ENCODE measurements at regions not wholly inside any gene's neighbourhood (a gene's known extent, or its start where the extent isn't known, plus 50 kb on each side); places are given as distances from the start of the nearest gene placed in this dataset.

DNA sequence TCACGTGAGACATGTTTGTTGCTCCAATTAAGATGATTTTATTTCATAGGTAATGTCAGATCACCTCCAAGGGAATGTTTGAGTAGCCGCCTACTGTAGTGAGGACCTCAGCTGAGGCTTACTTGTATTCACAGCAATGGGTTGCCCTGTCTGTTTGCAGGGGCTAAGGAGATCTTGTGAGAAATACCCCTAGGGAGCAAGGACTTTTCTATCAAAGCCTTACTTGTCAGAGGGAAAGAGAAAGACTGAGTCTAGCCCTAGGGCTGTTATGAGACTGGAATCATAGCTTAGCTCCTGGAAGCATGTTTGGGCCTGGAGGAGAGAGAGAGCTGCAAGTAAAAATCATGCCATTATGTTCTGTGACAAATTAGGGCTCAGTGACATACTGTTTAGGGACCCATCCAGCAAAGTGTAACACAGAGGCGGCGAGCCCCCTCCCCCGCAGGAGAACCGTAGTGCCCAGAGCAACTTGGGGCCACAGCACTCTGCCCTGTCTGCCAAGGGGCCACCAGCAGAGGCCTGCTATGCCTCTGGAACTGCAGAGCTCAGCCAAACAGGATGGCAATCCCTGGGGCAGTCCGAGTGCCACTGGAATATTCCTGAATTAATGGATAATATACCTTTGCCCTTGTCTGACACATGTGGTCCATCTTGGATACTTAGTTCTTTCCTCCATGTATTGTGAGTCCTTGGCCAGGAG, 178.8 kb downstream of the DACT1 start:
- H3K4me2 ChIP-seq (ENCODE audit: low read length), result no peak overlapping the region

DNA sequence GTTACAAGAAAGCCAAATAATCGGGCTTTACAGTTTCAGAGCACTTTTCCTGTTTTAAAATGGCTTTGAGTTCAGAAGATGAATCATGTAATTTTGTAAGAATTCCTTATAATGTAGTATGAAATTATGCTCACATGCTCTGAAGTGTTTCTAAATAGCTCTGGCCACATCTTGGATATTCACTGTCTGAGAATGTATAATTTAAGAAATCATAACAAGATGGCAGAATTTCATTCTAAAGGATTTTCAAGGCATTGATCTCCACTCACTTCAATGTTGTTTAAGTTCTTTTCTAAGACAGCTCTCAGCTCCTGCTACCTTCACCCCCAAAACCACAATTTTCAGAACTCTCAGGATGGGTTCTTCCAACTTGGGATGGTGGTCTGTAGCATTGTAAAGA, 180.1 kb downstream of the DACT1 start:
- no peaks in the 10 kb centered on the region for H4K20me1 ChIP-seq (ENCODE audit: control insufficient read depth, insufficient read depth, low read depth, low read length)
- no peaks in the 10 kb centered on the region for H3K9me2 ChIP-seq (replicated peaks; ENCODE audit: control insufficient read depth, low read length)
- H3F3A ChIP-seq (ENCODE audit: control insufficient read depth, insufficient read depth), result no peaks in the 10 kb centered on the region
- H3K79me2 ChIP-seq (ENCODE audit: control insufficient read depth, low read length), result no peaks in the 10 kb centered on the region
- no peak overlapping the region for H3K4me2 ChIP-seq (ENCODE audit: low read length)
- no peaks in the 10 kb centered on the region for H3K9me3 ChIP-seq (ENCODE audit: control insufficient read depth, insufficient read depth, low read length)
- no peaks in the 10 kb centered on the region for H3K36me3 ChIP-seq (ENCODE audit: control insufficient read depth, low read length)
- TF ChIP-seq EZH2phosphoT487 (IDR thresholded peaks at IDR 0.05; ENCODE audit: borderline replicate concordance, low read length), result no peak
- TF ChIP-seq, protein P1, sequence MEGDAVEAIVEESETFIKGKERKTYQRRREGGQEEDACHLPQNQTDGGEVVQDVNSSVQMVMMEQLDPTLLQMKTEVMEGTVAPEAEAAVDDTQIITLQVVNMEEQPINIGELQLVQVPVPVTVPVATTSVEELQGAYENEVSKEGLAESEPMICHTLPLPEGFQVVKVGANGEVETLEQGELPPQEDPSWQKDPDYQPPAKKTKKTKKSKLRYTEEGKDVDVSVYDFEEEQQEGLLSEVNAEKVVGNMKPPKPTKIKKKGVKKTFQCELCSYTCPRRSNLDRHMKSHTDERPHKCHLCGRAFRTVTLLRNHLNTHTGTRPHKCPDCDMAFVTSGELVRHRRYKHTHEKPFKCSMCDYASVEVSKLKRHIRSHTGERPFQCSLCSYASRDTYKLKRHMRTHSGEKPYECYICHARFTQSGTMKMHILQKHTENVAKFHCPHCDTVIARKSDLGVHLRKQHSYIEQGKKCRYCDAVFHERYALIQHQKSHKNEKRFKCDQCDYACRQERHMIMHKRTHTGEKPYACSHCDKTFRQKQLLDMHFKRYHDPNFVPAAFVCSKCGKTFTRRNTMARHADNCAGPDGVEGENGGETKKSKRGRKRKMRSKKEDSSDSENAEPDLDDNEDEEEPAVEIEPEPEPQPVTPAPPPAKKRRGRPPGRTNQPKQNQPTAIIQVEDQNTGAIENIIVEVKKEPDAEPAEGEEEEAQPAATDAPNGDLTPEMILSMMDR (IDR thresholded peaks at IDR 0.05; ENCODE audit: low read depth, low read length, poor library complexity, severe bottlenecking), result no peak
- H3K4me3 ChIP-seq (ENCODE audit: low read length), result no peak overlapping the region
- no peaks in the 10 kb centered on the region for H3K4me1 ChIP-seq (ENCODE audit: control insufficient read depth, low read length)
- H3K27me3 ChIP-seq (ENCODE audit: control insufficient read depth, low read length), result no peaks in the 10 kb centered on the region
- no peak overlapping the region for H3K27ac ChIP-seq (ENCODE audit: low read depth, low read length)

More for the DNA sequence above, 178.8 kb downstream of the DACT1 start:
- no peaks in the 10 kb centered on the region for H3K36me3 ChIP-seq (ENCODE audit: control insufficient read depth, low read length)
- no peaks in the 10 kb centered on the region for H3K4me1 ChIP-seq (ENCODE audit: control insufficient read depth, low read length)
- H3K9me2 ChIP-seq (replicated peaks; ENCODE audit: control insufficient read depth, low read length), result no peaks in the 10 kb centered on the region
- H3K79me2 ChIP-seq (ENCODE audit: control insufficient read depth, low read length), result no peaks in the 10 kb centered on the region
- H4K20me1 ChIP-seq (ENCODE audit: control insufficient read depth, insufficient read depth, low read depth, low read length), result no peaks in the 10 kb centered on the region
- no peaks in the 10 kb centered on the region for H3K9me3 ChIP-seq (ENCODE audit: control insufficient read depth, insufficient read depth, low read length)
- H3K27me3 ChIP-seq (ENCODE audit: control insufficient read depth, low read length), result no peaks in the 10 kb centered on the region
- H3F3A ChIP-seq (ENCODE audit: control insufficient read depth, insufficient read depth), result no peaks in the 10 kb centered on the region
- H3K27ac ChIP-seq (ENCODE audit: low read depth, low read length), result no peak overlapping the region
- H3K4me3 ChIP-seq (ENCODE audit: low read length), result no peak overlapping the region
- no peak for TF ChIP-seq EZH2phosphoT487 (IDR thresholded peaks at IDR 0.05; ENCODE audit: borderline replicate concordance, low read length)
- TF ChIP-seq, protein P1 (IDR thresholded peaks at IDR 0.05; ENCODE audit: low read depth, low read length, poor library complexity, severe bottlenecking), result no peak

DNA sequence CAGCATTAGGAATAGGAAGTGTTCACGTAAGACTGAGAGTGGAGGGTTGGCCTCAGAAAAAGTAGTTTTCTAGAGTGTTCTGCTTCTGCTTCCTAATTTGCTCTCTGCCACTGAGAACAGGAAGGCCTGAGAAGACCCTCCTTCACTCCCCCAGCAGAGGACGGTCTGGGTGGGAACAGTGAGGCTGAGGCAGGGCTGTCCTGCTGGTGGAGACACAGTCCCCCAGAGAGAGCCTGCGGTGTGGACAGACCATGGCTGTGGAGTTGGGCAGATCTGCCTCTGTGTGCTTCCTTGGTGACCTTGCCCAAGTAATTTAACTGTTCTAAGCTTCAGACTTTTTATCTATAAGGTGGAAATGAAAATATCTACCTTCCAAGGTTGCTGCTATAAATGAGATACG, 182.3 kb downstream of the DACT1 start:
- no peaks in the 10 kb centered on the region for H3K4me1 ChIP-seq (ENCODE audit: control insufficient read depth, low read length)
- H3K27ac ChIP-seq (ENCODE audit: low read depth, low read length), result no peak overlapping the region
- H3K36me3 ChIP-seq (ENCODE audit: control insufficient read depth, low read length), result no peaks in the 10 kb centered on the region
- H3K4me3 ChIP-seq (ENCODE audit: low read length), result no peak overlapping the region
- TF ChIP-seq, protein P1 (IDR thresholded peaks at IDR 0.05; ENCODE audit: low read depth, low read length, poor library complexity, severe bottlenecking), result no peak
- no peak for TF ChIP-seq EZH2phosphoT487 (IDR thresholded peaks at IDR 0.05; ENCODE audit: borderline replicate concordance, low read length)
- no peaks in the 10 kb centered on the region for H3K9me3 ChIP-seq (ENCODE audit: control insufficient read depth, insufficient read depth, low read length)
- H3K4me2 ChIP-seq (ENCODE audit: low read length), result no peak overlapping the region
- H3K79me2 ChIP-seq (ENCODE audit: control insufficient read depth, low read length), result no peaks in the 10 kb centered on the region
- no peaks in the 10 kb centered on the region for H3K27me3 ChIP-seq (ENCODE audit: control insufficient read depth, low read length)
- H4K20me1 ChIP-seq (ENCODE audit: control insufficient read depth, insufficient read depth, low read depth, low read length), result no peaks in the 10 kb centered on the region
- H3F3A ChIP-seq (ENCODE audit: control insufficient read depth, insufficient read depth), result no peaks in the 10 kb centered on the region
- no peaks in the 10 kb centered on the region for H3K9me2 ChIP-seq (replicated peaks; ENCODE audit: control insufficient read depth, low read length)

All from DOHH2 (cell line).